H9 (cell line): ENCODE measurements at regions not wholly inside any gene's neighbourhood (a gene's known extent, or its start where the extent isn't known, plus 50 kb on each side); places are given as distances from the start of the nearest gene placed in this dataset.
A peak's percentile ranks its signal among the peaks of the same experiment; 100 is the strongest.

Experiments used
- DNase-seq: peaks from one replicate; pipeline ENCODE4 v3.0.0-alpha.2; 2017
- H2AFZ ChIP-seq: one replicate; pipeline ENCODE4 v1.6.1; 2013; ENCODE audit warnings: mild to moderate bottlenecking, low read length, control low read depth, moderate library complexity
- H2AK5ac ChIP-seq: 2 replicates; pipeline ENCODE4 v1.6.1; 2013; ENCODE audit warnings: low read length, control low read depth, mixed read lengths; ENCODE audit not compliant: insufficient read length
- H2BK120ac ChIP-seq: one replicate; pipeline ENCODE4 v1.6.1; 2013; ENCODE audit warnings: low read depth, mild to moderate bottlenecking, low read length, control low read depth, inconsistent platforms; ENCODE audit not compliant: poor library complexity, severe bottlenecking
- H2BK12ac ChIP-seq: 2 replicates; pipeline ENCODE4 v1.6.1; 2013; ENCODE audit warnings: low read length, control low read depth, mixed read lengths, low read depth; ENCODE audit not compliant: insufficient read length
- H2BK15ac ChIP-seq: 2 replicates; pipeline ENCODE4 v1.6.1; 2013; ENCODE audit warnings: low read depth, low read length, control low read depth
- H2BK20ac ChIP-seq: one replicate; pipeline ENCODE4 v1.6.1; 2013; ENCODE audit warnings: low read depth, mild to moderate bottlenecking, low read length, control low read depth, inconsistent platforms; ENCODE audit not compliant: poor library complexity, severe bottlenecking
- H2BK5ac ChIP-seq: 2 replicates; pipeline ENCODE4 v1.6.1; 2013; ENCODE audit warnings: low read length, control low read depth, mixed read lengths; ENCODE audit not compliant: insufficient read length
- H3K14ac ChIP-seq: 2 replicates; pipeline ENCODE4 v1.6.1; 2013; ENCODE audit warnings: low read length, control low read depth; ENCODE audit not compliant: insufficient read depth
- H3K18ac ChIP-seq: 2 replicates; pipeline ENCODE4 v1.6.1; 2013; ENCODE audit warnings: low read depth, mild to moderate bottlenecking, mixed read lengths, low read length, control low read depth; ENCODE audit not compliant: insufficient read length
- H3K23ac ChIP-seq: 2 replicates; pipeline ENCODE4 v1.6.1; 2013; ENCODE audit warnings: low read length, control low read depth, mixed read lengths, low read depth; ENCODE audit not compliant: insufficient read length
- H3K23me2 ChIP-seq: 2 replicates; pipeline ENCODE4 v1.6.1; 2013; ENCODE audit warnings: low read depth, mild to moderate bottlenecking, mixed read lengths, low read length, control low read depth; ENCODE audit not compliant: insufficient read length, poor library complexity, severe bottlenecking
- H3K27ac ChIP-seq: 2 replicates; pipeline ENCODE4 v1.5.1; 2013; ENCODE audit warnings: low read length, control low read depth, mixed read lengths, low read depth; ENCODE audit not compliant: insufficient read length
- H3K27me3 ChIP-seq: 2 replicates; pipeline ENCODE4 v1.6.1; 2013; ENCODE audit warnings: low read length, control low read depth, inconsistent platforms; ENCODE audit not compliant: insufficient read depth
- H3K4ac ChIP-seq: 2 replicates; pipeline ENCODE4 v1.6.1; 2013; ENCODE audit warnings: low read depth, mild to moderate bottlenecking, control low read depth, inconsistent platforms, low read length, moderate library complexity
- H3K4me1 ChIP-seq: 2 replicates; pipeline ENCODE4 v1.6.1; 2013; ENCODE audit warnings: low read length, control low read depth, inconsistent platforms; ENCODE audit not compliant: insufficient read depth
- H3K4me2 ChIP-seq: 2 replicates; pipeline ENCODE4 v1.6.1; 2013; ENCODE audit warnings: low read length, control low read depth, mixed read lengths; ENCODE audit not compliant: insufficient read length, insufficient read depth
- H3K56ac ChIP-seq: 2 replicates; pipeline ENCODE4 v1.6.1; 2013; ENCODE audit warnings: low read depth, mild to moderate bottlenecking, mixed read lengths, low read length, control low read depth; ENCODE audit not compliant: insufficient read length
- H3K79me1 ChIP-seq: 2 replicates; pipeline ENCODE4 v1.6.1; 2013; ENCODE audit warnings: low read depth, mild to moderate bottlenecking, moderate library complexity, low read length, control low read depth, inconsistent platforms; ENCODE audit not compliant: insufficient read depth, poor library complexity, severe bottlenecking
- H3K79me2 ChIP-seq: 2 replicates; pipeline ENCODE4 v1.6.1; 2013; ENCODE audit warnings: low read length, control low read depth, inconsistent platforms; ENCODE audit not compliant: insufficient read depth
- H3K9ac ChIP-seq: 2 replicates; pipeline ENCODE4 v1.6.1; 2013; ENCODE audit warnings: low read length, control low read depth, mixed read lengths; ENCODE audit not compliant: insufficient read length; ENCODE audit errors: extremely low read depth
- H3K9me3 ChIP-seq: one replicate; pipeline ENCODE4 v1.6.1; 2013; ENCODE audit warnings: low read depth, low read length, inconsistent platforms; ENCODE audit not compliant: control insufficient read depth
- H3T11ph ChIP-seq: one replicate; pipeline ENCODE4 v1.6.1; 2013; ENCODE audit warnings: mild to moderate bottlenecking, low read length, control low read depth, inconsistent platforms
- H4K20me1 ChIP-seq: one replicate; pipeline ENCODE4 v1.6.1; 2013; ENCODE audit not compliant: control insufficient read depth, insufficient read length, insufficient read depth
- H4K5ac ChIP-seq: 2 replicates; pipeline ENCODE4 v1.6.1; 2013; ENCODE audit warnings: low read depth, mild to moderate bottlenecking, mixed read lengths, low read length, control low read depth; ENCODE audit not compliant: insufficient read length
- H4K8ac ChIP-seq: replicated peaks from 2 replicates; pipeline ENCODE4 v1.6.1; 2013; ENCODE audit warnings: low read length, control low read depth, mixed read lengths, low read depth; ENCODE audit not compliant: insufficient read length
- H4K91ac ChIP-seq: 2 replicates; pipeline ENCODE4 v1.6.1; 2013; ENCODE audit warnings: low read depth, mild to moderate bottlenecking, moderate library complexity, mixed read lengths, low read length, control low read depth; ENCODE audit not compliant: insufficient read length
- H3K27ac Mint-ChIP-seq, 3 experiments: 2 replicates in 2 of 3; 3 replicates in 1 of 3; pipeline ENCODE4 v1.8.0; 2020 to 2021; ENCODE audit warnings: mixed read lengths in 3 of 3, mild to moderate bottlenecking in 1 of 3, moderate library complexity in 1 of 3
- H3K27me3 Mint-ChIP-seq: 2 replicates; pipeline ENCODE4 v1.8.0; 2021; ENCODE audit warnings: low read depth, mild to moderate bottlenecking, moderate library complexity, mixed read lengths
- H3K36me3 Mint-ChIP-seq, 3 experiments: 2 replicates in 2 of 3; 3 replicates in 1 of 3; pipeline ENCODE4 v1.8.0; 2020 to 2021; ENCODE audit warnings: low read depth in 3 of 3, mixed read lengths in 3 of 3; ENCODE audit not compliant: insufficient read depth in 1 of 3
- H3K4me1 Mint-ChIP-seq, 2 experiments: 2 replicates each; pipeline ENCODE4 v1.8.0; 2020; ENCODE audit warnings: mixed read lengths in 2 of 2
- H3K4me3 Mint-ChIP-seq, 2 experiments: 2 replicates in 1 of 2; 3 replicates in 1 of 2; pipeline ENCODE4 v1.8.0; 2020 to 2021; ENCODE audit warnings: mild to moderate bottlenecking in 2 of 2, mixed read lengths in 2 of 2, moderate library complexity in 1 of 2
- H3K9me3 Mint-ChIP-seq, 2 experiments: 2 replicates in 1 of 2; 3 replicates in 1 of 2; pipeline ENCODE4 v1.8.0; 2020; ENCODE audit warnings: mild to moderate bottlenecking in 2 of 2, mixed read lengths in 2 of 2, moderate library complexity in 1 of 2
- CTCF ChIP-seq: fragments of 200-600 bp; sonication (generic); conservative IDR thresholded peaks from 3 replicates; pipeline ENCODE4 v1.8.0; 2021; ENCODE audit warnings: antibody characterized with exemption, mild to moderate bottlenecking
- WGBS: extraction: QIAGEN DNeasy Blood & Tissue Kit; methylation state at CpG from one replicate; pipeline ENCODE4 v1.1.7; 2013; ENCODE audit warnings: missing lambda C conversion rate, low lambda C conversion rate, mixed read lengths; ENCODE audit not compliant: insufficient read length; ENCODE audit errors: extremely low coverage; 5-methylcytosine and 5-hydroxymethylcytosine counted together

- Histone ChIP-seq H3T11ph (no peak overlapping the region), H3K23me2 (peaks cover 10% of the 10 kb centered on the region), H2BK120ac (no peak overlapping the region), H4K91ac (no peak overlapping the region), H2BK12ac (no peak overlapping the region), H3K9me3 (no peaks in the 10 kb centered on the region), H2BK15ac (no peak overlapping the region), H2BK5ac (no peak overlapping the region), H2AFZ (no peak overlapping the region), H3K4ac (no peak overlapping the region), H3K9ac (no peak overlapping the region), H3K23ac (no peak overlapping the region), H3K79me1 (no peaks in the 10 kb centered on the region), H4K8ac (no peak overlapping the region), H3K18ac (no peak overlapping the region), H3K4me1 (no peaks in the 10 kb centered on the region; the same call in 1 of the 2 replicates), H2BK20ac (no peak overlapping the region), H4K20me1 (no peaks in the 10 kb centered on the region), H3K4me2 (peak overlapping the region; percentile 84), H4K5ac (no peak overlapping the region), H3K14ac (no peak overlapping the region), H3K56ac (no peak overlapping the region), H3K27ac (no peak overlapping the region), H3K79me2 (no peaks in the 10 kb centered on the region), H2AK5ac (no peak overlapping the region), H3K27me3 (no peaks in the 10 kb centered on the region)
- Mint-ChIP-seq H3K9me3 (no peaks in the 10 kb centered on the region), H3K36me3 (no peaks in the 10 kb centered on the region), H3K4me3 (peak overlapping the region; percentile 71 to 82), H3K27ac (no peak overlapping the region), H3K4me1 (peaks cover 18 to 21% of the 10 kb centered on the region in 2 experiments), H3K27me3 (peaks cover 43% of the 10 kb centered on the region)
- TF ChIP-seq CTCF: no peak
- no CpG with 5 or more reads among the region's 7 CpGs for WGBS
- DNase-seq: peak; percentile 31
Observed at GRCh38 chr7:115476671-115477181, 553.8 kb downstream of the TFEC start.
